Urinary bladder (tissue), 3 donors: ENCODE measurements at regions not wholly inside any gene's neighbourhood (a gene's known extent, or its start where the extent isn't known, plus 50 kb on each side); places are given as distances from the start of the nearest gene placed in this dataset.

Experiments used
- DNase-seq: peaks from one replicate; pipeline ENCODE4 v3.0.0-alpha.2; 2015; ENCODE audit errors: extremely low spot score
- H3K27ac ChIP-seq: one replicate; pipeline ENCODE4 v1.5.1; 2013; ENCODE audit warnings: low read depth, mild to moderate bottlenecking, moderate library complexity
- H3K36me3 ChIP-seq: one replicate; pipeline ENCODE4 v1.6.1; 2013; ENCODE audit warnings: mild to moderate bottlenecking, moderate library complexity; ENCODE audit not compliant: insufficient read depth
- H3K4me1 ChIP-seq: one replicate; pipeline ENCODE4 v1.6.1; 2013; ENCODE audit warnings: mild to moderate bottlenecking, moderate library complexity; ENCODE audit not compliant: insufficient read depth
- H3K4me3 ChIP-seq: one replicate; pipeline ENCODE4 v1.5.1; 2013; ENCODE audit warnings: low read depth, low read length
- WGBS: extraction: QIAGEN DNeasy Blood & Tissue Kit; methylation state at CpG from one replicate; pipeline ENCODE4 v1.1.7; 2013; 5-methylcytosine and 5-hydroxymethylcytosine counted together
- donor health status: healthy with polysubstance abuse.
- donor health status: healthy.

GRCh38 chr2:238652771-238653157 lies 195.1 kb upstream of the TWIST2 start:
- H3K36me3 ChIP-seq: no peaks in the 10 kb centered on the region
- no peak overlapping the region for H3K4me3 ChIP-seq

GRCh38 chr2:238653431-238654109 lies 194.3 kb upstream of the TWIST2 start:
- H3K36me3 ChIP-seq: no peaks in the 10 kb centered on the region
- WGBS: 90% methylated on average over 13 of the region's 13 CpGs
- no peaks in the 10 kb centered on the region for H3K4me1 ChIP-seq
- DNase-seq: no peak
- H3K4me3 ChIP-seq: no peak overlapping the region
- no peak overlapping the region for H3K27ac ChIP-seq

More at GRCh38 chr2:238652771-238653157, 195.1 kb upstream of the TWIST2 start:
- Histone ChIP-seq H3K27ac (no peak overlapping the region), H3K4me1 (no peaks in the 10 kb centered on the region)
- DNase-seq: no peak
- WGBS: 96% methylated on average over 10 of the region's 13 CpGs

- no peak overlapping the region for H3K27ac ChIP-seq
- no peaks in the 10 kb centered on the region for H3K36me3 ChIP-seq
- DNase-seq: no peak
- H3K4me3 ChIP-seq: no peak overlapping the region
- H3K4me1 ChIP-seq: no peaks in the 10 kb centered on the region
- WGBS: 89% methylated on average over 8 of the region's 8 CpGs
These were observed 193.2 kb upstream of the TWIST2 start for GRCh38 chr2:238654479-238655197.

GRCh38 chr2:238655198-238655860 lies 192.6 kb upstream of the TWIST2 start:
- Histone ChIP-seq H3K4me1 (no peaks in the 10 kb centered on the region), H3K36me3 (no peaks in the 10 kb centered on the region), H3K4me3 (no peak overlapping the region), H3K27ac (no peak overlapping the region)
- 84% methylated on average over 7 of the region's 7 CpGs for WGBS
- DNase-seq: no peak

GRCh38 chr2:238655974-238656722 lies 191.7 kb upstream of the TWIST2 start:
- no peaks in the 10 kb centered on the region for H3K4me1 ChIP-seq
- H3K4me3 ChIP-seq: no peak overlapping the region
- no peak overlapping the region for H3K27ac ChIP-seq
- 91% methylated on average over 8 of the region's 8 CpGs for WGBS
- no peak for DNase-seq
- H3K36me3 ChIP-seq: no peaks in the 10 kb centered on the region

- 51% methylated on average over 12 of the region's 12 CpGs for WGBS
These were observed 190.5 kb upstream of the TWIST2 start for GRCh38 chr2:238657132-238658053.

GRCh38 chr2:238658054-238658407 lies 189.9 kb upstream of the TWIST2 start:
- no peak overlapping the region for H3K27ac ChIP-seq
- 97% methylated on average over 7 of the region's 7 CpGs for WGBS

More at GRCh38 chr2:238657132-238658053, 190.5 kb upstream of the TWIST2 start:
- H3K4me3 ChIP-seq: no peak overlapping the region
- no peaks in the 10 kb centered on the region for H3K4me1 ChIP-seq
- no peak for DNase-seq
- H3K27ac ChIP-seq: no peak overlapping the region
- H3K36me3 ChIP-seq: no peaks in the 10 kb centered on the region

GRCh38 chr2:238658820-238659219 lies 189.1 kb upstream of the TWIST2 start:
- no peak overlapping the region for H3K4me3 ChIP-seq
- no peak overlapping the region for H3K27ac ChIP-seq
- H3K36me3 ChIP-seq: no peaks in the 10 kb centered on the region
- H3K4me1 ChIP-seq: no peaks in the 10 kb centered on the region
- DNase-seq: no peak
- WGBS: 92% methylated on average over 3 of the region's 3 CpGs

More at GRCh38 chr2:238658054-238658407, 189.9 kb upstream of the TWIST2 start:
- no peak for DNase-seq
- no peaks in the 10 kb centered on the region for H3K36me3 ChIP-seq
- no peaks in the 10 kb centered on the region for H3K4me1 ChIP-seq
- no peak overlapping the region for H3K4me3 ChIP-seq

- DNase-seq: peak; percentile 10
- 37% methylated on average over 6 of the region's 6 CpGs for WGBS
- Histone ChIP-seq H3K27ac (no peak overlapping the region), H3K36me3 (no peaks in the 10 kb centered on the region), H3K4me1 (no peaks in the 10 kb centered on the region), H3K4me3 (no peak overlapping the region)
These were observed 188.7 kb upstream of the TWIST2 start for GRCh38 chr2:238659231-238659630.

- no peak overlapping the region for H3K4me3 ChIP-seq
- 85% methylated on average over 9 of the region's 9 CpGs for WGBS
- H3K27ac ChIP-seq: no peak overlapping the region
- no peaks in the 10 kb centered on the region for H3K4me1 ChIP-seq
- H3K36me3 ChIP-seq: no peaks in the 10 kb centered on the region
- no peak for DNase-seq
These were observed 184.3 kb upstream of the TWIST2 start for GRCh38 chr2:238663586-238663985.

GRCh38 chr2:238665919-238666318 lies 182.0 kb upstream of the TWIST2 start:
- no peak overlapping the region for H3K4me3 ChIP-seq
- WGBS: 79% methylated on average over 3 of the region's 3 CpGs
- H3K36me3 ChIP-seq: no peaks in the 10 kb centered on the region
- DNase-seq: no peak
- H3K27ac ChIP-seq: no peak overlapping the region
- H3K4me1 ChIP-seq: no peaks in the 10 kb centered on the region

GRCh38 chr2:238666543-238666942 lies 181.3 kb upstream of the TWIST2 start:
- Histone ChIP-seq H3K27ac (no peak overlapping the region), H3K4me1 (no peaks in the 10 kb centered on the region), H3K4me3 (no peak overlapping the region), H3K36me3 (no peaks in the 10 kb centered on the region)
- DNase-seq: no peak
- 92% methylated on average over 1 of the region's 1 CpG for WGBS

GRCh38 chr2:238667008-238667407 lies 180.9 kb upstream of the TWIST2 start:
- Histone ChIP-seq H3K36me3 (no peaks in the 10 kb centered on the region), H3K4me3 (no peak overlapping the region), H3K4me1 (no peaks in the 10 kb centered on the region), H3K27ac (no peak overlapping the region)
- DNase-seq: no peak
- WGBS: 58% methylated on average over 6 of the region's 6 CpGs
